Mammary epithelial cell (primary cell): ENCODE measurements at regions not wholly inside any gene's neighbourhood (a gene's known extent, or its start where the extent isn't known, plus 50 kb on each side); places are given as distances from the start of the nearest gene placed in this dataset.

ENCODE experiments used
- CTCF ChIP-seq, 2 donors: IDR thresholded peaks in 1 of 2; conservative IDR thresholded peaks in 1 of 2; 2 replicates each; pipeline ENCODE4 v1.5.1; 2011 to 2012; ENCODE audit warnings: inconsistent platforms in 2 of 2, low read length in 2 of 2, mild to moderate bottlenecking in 2 of 2, control low read depth in 1 of 2, low read depth in 1 of 2; ENCODE audit not compliant: insufficient read depth in 1 of 2; ENCODE audit errors: extremely low read depth in 1 of 2
- EZH2 ChIP-seq: IDR thresholded peaks from 2 replicates; pipeline ENCODE4 v1.6.1; 2012; ENCODE audit warnings: low read length, inconsistent platforms, borderline replicate concordance

- no peak for TF ChIP-seq CTCF (conservative IDR thresholded peaks at IDR 0.05 in 1 of 2, IDR thresholded peaks at IDR 0.05 in 1 of 2; ENCODE audit: extremely low read depth in 1 of 2, insufficient read depth in 1 of 2, low read depth in 1 of 2, low read length in 2 of 2)
- TF ChIP-seq EZH2: no peak
These were observed 780.2 kb upstream of the TBX3 start for GRCh38 chr12:115464111-115464581.
